HCT116 (cell line): ENCODE measurements at regions not wholly inside any gene's neighbourhood (a gene's known extent, or its start where the extent isn't known, plus 50 kb on each side); places are given as distances from the start of the nearest gene placed in this dataset.

Experiments used
- ATAC-seq: fragments of 200-7000 bp; cut with Tn5 transposase; 2 replicates; pipeline ENCODE4 v1.9.1; 2020; ENCODE audit warnings: mild to moderate bottlenecking, moderate library complexity
- BruUV-seq: library from RNA; stranded (reverse); fragments of 400-500 nt; replicated peaks from 2 replicates; lab custom pipeline; 2021; lab: Mats Ljungman, UMichigan
- CTCF ChIA-PET: fragments of 300-600 bp; sonication (Branson Sonifier 250); formaldehyde crosslinking; loops from one replicate; lab custom pipeline; 2021; ENCODE audit warnings: antibody characterized with exemption; lab: Charles Lee
- POLR2A ChIA-PET: fragments of 300-600, 350-600 bp; sonication (Branson Sonifier 250); formaldehyde crosslinking; loops from one replicate; lab custom pipeline; 2021; ENCODE audit warnings: antibody characterized with exemption; lab: Charles Lee
- RAD21 ChIA-PET, 2 experiments: fragments of 300-600 bp; sonication (Branson Sonifier 250); formaldehyde crosslinking; loops; one replicate each; lab custom pipeline; 2023; ENCODE audit warnings: low total read pairs in 2 of 2; ENCODE audit not compliant: uncharacterized antibody in 2 of 2, unreplicated experiment in 2 of 2, low non-redundant PET in 1 of 2; lab: Charles Lee
- DNase-seq: peaks from one replicate; pipeline ENCODE4 v3.0.0-alpha.2; 2010; ENCODE audit warnings: low read depth, low spot score
- H2AFZ ChIP-seq: fragments of 200-600 bp; shearing (Covaris generic), sonication (generic); 2 replicates; pipeline ENCODE4 v1.6.1; 2017; ENCODE audit warnings: low read depth, mixed run types, mixed read lengths, antibody characterized with exemption, low read length; ENCODE audit not compliant: poor library complexity, severe bottlenecking
- H3K27ac ChIP-seq: 2 replicates; pipeline ENCODE4 v1.5.1; 2012; ENCODE audit warnings: low read depth, low read length
- H3K27me3 ChIP-seq: fragments of 200-600 bp; sonication (generic); 2 replicates; pipeline ENCODE4 v1.6.1; 2016; ENCODE audit warnings: mixed run types, low read length, mixed read lengths; ENCODE audit not compliant: insufficient read depth
- H3K36me3 ChIP-seq, 2 experiments: fragments of 200-500 bp in 1 of 2; fragments of 200-600 bp in 1 of 2; sonication (Bioruptor generic) in 1 of 2; sonication (generic) in 1 of 2; 2 replicates each; pipeline versions ENCODE4 v1.5.1 to v1.6.1; 2014 to 2016; ENCODE audit warnings: low read length in 2 of 2, inconsistent platforms in 1 of 2, mixed read lengths in 1 of 2, mixed run types in 1 of 2; ENCODE audit not compliant: insufficient read depth in 2 of 2, control insufficient read depth in 1 of 2
- H3K4me1 ChIP-seq, 2 experiments: fragments of 200-600 bp in 1 of 2; sonication (generic) in 1 of 2; 2 replicates each; pipeline versions ENCODE4 v1.5.1 to v1.6.1; 2012 to 2017; ENCODE audit warnings: low read length in 2 of 2, inconsistent platforms in 1 of 2, mild to moderate bottlenecking in 1 of 2, mixed read lengths in 1 of 2, mixed run types in 1 of 2, moderate library complexity in 1 of 2; ENCODE audit not compliant: insufficient read depth in 2 of 2, control insufficient read depth in 1 of 2
- H3K4me2 ChIP-seq: fragments of 200-600 bp; sonication (generic); 2 replicates; pipeline ENCODE4 v1.6.1; 2017; ENCODE audit warnings: mixed run types, low read length, mixed read lengths
- H3K4me3 ChIP-seq, 2 experiments: fragments of 200-600 bp in 1 of 2; sonication (generic) in 1 of 2; replicated peaks in 1 of 2; 2 replicates each; pipeline ENCODE4 v1.5.1; 2011 to 2016; ENCODE audit warnings: low read length in 2 of 2, control low read depth in 1 of 2, low read depth in 1 of 2, mild to moderate bottlenecking in 1 of 2, mixed read lengths in 1 of 2, mixed run types in 1 of 2
- H3K79me2 ChIP-seq: fragments of 200-600 bp; sonication (generic); 2 replicates; pipeline ENCODE4 v1.6.1; 2017; ENCODE audit warnings: mild to moderate bottlenecking, mixed run types, low read length, moderate library complexity, mixed read lengths; ENCODE audit not compliant: insufficient read depth
- H3K9ac ChIP-seq: fragments of 200-600 bp; sonication (generic); 2 replicates; pipeline ENCODE4 v1.6.1; 2016; ENCODE audit warnings: low read length, mixed read lengths
- H3K9me2 ChIP-seq: fragments of 200-600 bp; sonication (generic), shearing (Covaris generic); 2 replicates; pipeline ENCODE4 v1.6.1; 2017; ENCODE audit warnings: mixed run types, mild to moderate bottlenecking, moderate library complexity; ENCODE audit not compliant: insufficient read depth
- H3K9me3 ChIP-seq, 2 experiments: fragments of 200-500 bp in 1 of 2; fragments of 200-600 bp in 1 of 2; sonication (Bioruptor generic) in 1 of 2; sonication (generic) in 1 of 2; 2 replicates each; pipeline ENCODE4 v1.6.1; 2014 to 2017; ENCODE audit warnings: low read length in 2 of 2, mixed read lengths in 2 of 2, inconsistent platforms in 1 of 2, low read depth in 1 of 2, mild to moderate bottlenecking in 1 of 2, mixed run types in 1 of 2, moderate library complexity in 1 of 2; ENCODE audit not compliant: control insufficient read depth in 1 of 2, insufficient read depth in 1 of 2
- H4K20me1 ChIP-seq: fragments of 200-600 bp; sonication (generic), shearing (Covaris generic); 2 replicates; pipeline ENCODE4 v1.6.1; 2017; ENCODE audit warnings: mixed run types, mild to moderate bottlenecking, moderate library complexity; ENCODE audit not compliant: insufficient read depth
- CEBPB ChIP-seq: IDR thresholded peaks from 2 replicates; pipeline ENCODE4 v1.6.1; 2012; ENCODE audit warnings: low read depth
- CTCF ChIP-seq, 3 experiments: fragments of 200-600 bp in 1 of 3; sonication (generic) in 1 of 3; IDR thresholded peaks in 2 of 3; conservative IDR thresholded peaks in 1 of 3; 2 replicates each; pipeline ENCODE4 v1.5.1; 2012 to 2017; ENCODE audit warnings: low read depth in 2 of 3, low read length in 2 of 3, antibody characterized with exemption in 1 of 3, borderline replicate concordance in 1 of 3, control low read depth in 1 of 3, mild to moderate bottlenecking in 1 of 3, mixed read lengths in 1 of 3, mixed run types in 1 of 3, moderate library complexity in 1 of 3; ENCODE audit not compliant: insufficient read depth in 1 of 3
- EZH2phosphoT487 ChIP-seq: fragments of 200-600 bp; IDR thresholded peaks from 2 replicates; pipeline ENCODE4 v1.6.1; 2018; ENCODE audit warnings: antibody characterized with exemption, borderline replicate concordance
- FOSL1 ChIP-seq: IDR thresholded peaks from 2 replicates; pipeline ENCODE4 v1.6.1; 2012; ENCODE audit warnings: low read depth
- POLR2A ChIP-seq: IDR thresholded peaks from 2 replicates; pipeline ENCODE4 v1.7.0; 2011; ENCODE audit warnings: borderline replicate concordance; ENCODE audit not compliant: insufficient read depth, insufficient read length; ENCODE audit errors: extremely low read depth
- REST ChIP-seq: IDR thresholded peaks from 2 replicates; pipeline ENCODE4 v1.6.1; 2012; ENCODE audit warnings: low read depth
- YY1 ChIP-seq: IDR thresholded peaks from 2 replicates; pipeline ENCODE4 v1.6.1; 2011; ENCODE audit warnings: low read length, low read depth, moderate library complexity, mild to moderate bottlenecking; ENCODE audit not compliant: insufficient replicate concordance; ENCODE audit errors: extremely low read depth
- intact Hi-C: fragments of 100-400 bp; cut with micrococcal nuclease; formaldehyde crosslinking; loops from 2 replicates; pipeline ENCODE4 v1.10.0; 2022

GRCh38 chr4:79685542-79685941, 277.5 kb upstream of the GK2 start:
- Histone ChIP-seq H3K27ac (no peak overlapping the region), H2AFZ (no peak overlapping the region), H3K27me3 (peaks cover 11% of the 10 kb centered on the region), H3K4me3 (no peak overlapping the region), H4K20me1 (no peaks in the 10 kb centered on the region), H3K4me1 (no peaks in the 10 kb centered on the region), H3K4me2 (no peak overlapping the region), H3K9me3 (no peaks in the 10 kb centered on the region), H3K9me2 (no peaks in the 10 kb centered on the region), H3K36me3 (no peaks in the 10 kb centered on the region), H3K9ac (no peak overlapping the region), H3K79me2 (no peaks in the 10 kb centered on the region)
- DNase-seq (no peak), ATAC-seq (no peak)
- ChIA-PET RAD21 (no interaction called here), CTCF (no interaction called here), POLR2A (no interaction called here)
- no TSS peak for BruUV-seq
- intact Hi-C loops = no loop called here
- TF ChIP-seq YY1 (no peak), FOSL1 (no peak), POLR2A (no peak), EZH2phosphoT487 (no peak), CTCF (IDR thresholded peaks at IDR 0.05 in 2 of 3, conservative IDR thresholded peaks at IDR 0.05 in 1 of 3; ENCODE audit: borderline replicate concordance in 1 of 3, insufficient read depth in 1 of 3, low read depth in 2 of 3, low read length in 2 of 3) (no peak), REST (no peak), CEBPB (no peak)
